A673 (cell line): ENCODE measurements at regions not wholly inside any gene's neighbourhood (a gene's known extent, or its start where the extent isn't known, plus 50 kb on each side); places are given as distances from the start of the nearest gene placed in this dataset.

ENCODE experiments used
- BruUV-seq: library from RNA; stranded (reverse); fragments of 400-500 nt; replicated peaks from 2 replicates; lab custom pipeline; 2021; lab: Mats Ljungman, UMichigan
- CTCF ChIA-PET: fragments of 300-600 bp; sonication (Branson Sonifier 250); formaldehyde crosslinking; loops from one replicate; lab custom pipeline; 2022; ENCODE audit warnings: antibody characterized with exemption; lab: Charles Lee
- POLR2A ChIA-PET: fragments of 300-600 bp; sonication (Branson Sonifier 250); formaldehyde crosslinking; loops from one replicate; lab custom pipeline; 2022; ENCODE audit warnings: antibody characterized with exemption; ENCODE audit not compliant: low non-redundant PET; lab: Charles Lee
- DNase-seq: peaks from one replicate; pipeline ENCODE4 v3.0.0-alpha.2; 2015; ENCODE audit warnings: low spot score
- H3K27ac ChIP-seq: fragments of 200-600 bp; sonication (generic); 2 replicates; pipeline ENCODE4 v1.5.1; 2016; ENCODE audit warnings: mixed run types, low read depth, mild to moderate bottlenecking, mixed read lengths, antibody characterized with exemption, low read length; ENCODE audit not compliant: poor library complexity, severe bottlenecking
- H3K27me3 ChIP-seq: fragments of 200-600 bp; sonication (generic); replicated peaks from 2 replicates; pipeline ENCODE4 v1.6.1; 2017; ENCODE audit warnings: mixed run types, low read depth, mild to moderate bottlenecking, mixed read lengths, antibody characterized with exemption, low read length; ENCODE audit not compliant: insufficient read depth, poor library complexity
- H3K36me3 ChIP-seq: fragments of 200-600 bp; sonication (generic); 2 replicates; pipeline ENCODE4 v1.6.1; 2016; ENCODE audit warnings: mixed run types, mild to moderate bottlenecking, mixed read lengths, antibody characterized with exemption, low read length; ENCODE audit not compliant: insufficient read depth, poor library complexity, severe bottlenecking
- H3K4me1 ChIP-seq: fragments of 200-600 bp; sonication (generic); 2 replicates; pipeline ENCODE4 v1.6.1; 2017; ENCODE audit warnings: mixed run types, mild to moderate bottlenecking, mixed read lengths, antibody characterized with exemption, low read length; ENCODE audit not compliant: insufficient read depth, poor library complexity, severe bottlenecking
- H3K4me3 ChIP-seq: fragments of 200-600 bp; sonication (generic); 2 replicates; pipeline ENCODE4 v1.5.1; 2016; ENCODE audit warnings: low read depth, mixed run types, mild to moderate bottlenecking, mixed read lengths, low read length; ENCODE audit not compliant: poor library complexity, severe bottlenecking
- H3K9me3 ChIP-seq: fragments of 200-600 bp; sonication (generic); 2 replicates; pipeline ENCODE4 v1.6.1; 2016; ENCODE audit warnings: mixed run types, low read depth, mild to moderate bottlenecking, mixed read lengths, antibody characterized with exemption, low read length; ENCODE audit not compliant: poor library complexity, severe bottlenecking
- CTCF ChIP-seq: fragments of 300-800, 200-600 bp; sonication (generic); conservative IDR thresholded peaks from 2 replicates; pipeline ENCODE4 v1.5.1; 2017; ENCODE audit warnings: low read depth, mild to moderate bottlenecking, antibody characterized with exemption, low read length, moderate library complexity, mixed read lengths
- EZH2 ChIP-seq: fragments of 200-600 bp; sonication (generic); IDR thresholded peaks from 2 replicates; pipeline ENCODE4 v1.6.1; 2017; ENCODE audit warnings: borderline replicate concordance, low read depth, mild to moderate bottlenecking, mixed read lengths, antibody characterized with exemption, low read length; ENCODE audit not compliant: poor library complexity, severe bottlenecking
- intact Hi-C: fragments of 100-400 bp; cut with micrococcal nuclease; formaldehyde crosslinking; loops from one replicate; pipeline ENCODE4 v1.10.0; 2022; ENCODE audit not compliant: unreplicated experiment

DNA sequence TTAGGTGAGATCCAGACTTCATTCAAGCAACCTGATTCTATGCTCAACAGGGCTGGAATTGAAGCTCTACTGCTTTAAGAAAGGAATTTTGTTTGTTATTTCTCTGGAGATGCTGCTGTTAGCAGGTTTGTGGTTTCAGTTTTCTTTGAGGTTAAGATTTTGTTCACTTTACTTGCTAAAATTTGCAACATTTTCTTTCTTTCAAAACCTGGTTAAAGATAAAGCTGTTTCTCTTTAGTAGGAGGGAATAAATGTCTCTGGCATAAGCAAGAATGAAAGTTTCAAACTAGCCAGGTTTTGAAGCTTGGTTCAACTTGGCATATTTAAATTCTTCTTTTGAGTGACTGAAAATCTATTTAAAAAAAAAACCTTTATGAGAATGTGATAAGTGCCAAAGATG lies 660.6 kb upstream of the NR3C2 start:
- intact Hi-C loops, result no loop called here
- POLR2A ChIA-PET, result interaction anchor here (1.0 kb wide), 1 partner anchor 14 kb away, joined by 3 read pairs; no protein-coding TSS in a partner anchor
- CTCF ChIA-PET, result no interaction called here
- BruUV-seq, result no TSS peak
- H3K27me3 ChIP-seq, result no peaks in the 10 kb centered on the region
- peaks cover 8% of the 10 kb centered on the region for H3K9me3 ChIP-seq
- TF ChIP-seq EZH2, result no peak
- no peak for TF ChIP-seq CTCF
- no peaks in the 10 kb centered on the region for H3K36me3 ChIP-seq
- H3K4me3 ChIP-seq, result no peak overlapping the region
- DNase-seq, result no peak
- H3K4me1 ChIP-seq, result no peaks in the 10 kb centered on the region
- no peak overlapping the region for H3K27ac ChIP-seq

GRCh38 chr4:149101649-149102048 lies 659.4 kb upstream of the NR3C2 start:
- CTCF ChIA-PET, result no interaction called here
- no peak overlapping the region for H3K4me3 ChIP-seq
- POLR2A ChIA-PET, result no interaction called here
- DNase-seq, result no peak
- peaks cover 11% of the 10 kb centered on the region for H3K9me3 ChIP-seq
- intact Hi-C loops, result no loop called here
- H3K27me3 ChIP-seq, result no peaks in the 10 kb centered on the region
- H3K4me1 ChIP-seq, result no peaks in the 10 kb centered on the region
- no peak overlapping the region for H3K27ac ChIP-seq
- TF ChIP-seq CTCF (no peak), EZH2 (no peak)
- H3K36me3 ChIP-seq, result no peaks in the 10 kb centered on the region
- BruUV-seq, result no TSS peak

GRCh38 chr4:149095811-149096210 lies 653.6 kb upstream of the NR3C2 start:
- Histone ChIP-seq H3K4me3 (no peak overlapping the region), H3K36me3 (no peaks in the 10 kb centered on the region), H3K9me3 (peaks cover 12% of the 10 kb centered on the region), H3K4me1 (no peaks in the 10 kb centered on the region), H3K27ac (no peak overlapping the region), H3K27me3 (no peaks in the 10 kb centered on the region)
- no peak for DNase-seq
- BruUV-seq, result no TSS peak
- no peak for TF ChIP-seq EZH2
- TF ChIP-seq CTCF, result no peak
- CTCF ChIA-PET, result no interaction called here
- POLR2A ChIA-PET, result no interaction called here
- intact Hi-C loops, result no loop called here
